MM.1S (cell line): ENCODE measurements at regions not wholly inside any gene's neighbourhood (a gene's known extent, or its start where the extent isn't known, plus 50 kb on each side); places are given as distances from the start of the nearest gene placed in this dataset.

Source experiments
- DNase-seq: peaks from one replicate; pipeline ENCODE4 v3.0.0-alpha.2; 2015
- H2AFZ ChIP-seq: fragments of 300-600 bp; sonication (generic); 2 replicates; pipeline ENCODE4 v1.6.0; 2016; ENCODE audit warnings: antibody characterized with exemption, low read length
- H3F3A ChIP-seq: fragments of 300-600 bp; sonication (generic); 2 replicates; pipeline ENCODE4 v1.6.1; 2016; ENCODE audit warnings: mild to moderate bottlenecking, antibody characterized with exemption, low read length, moderate library complexity, mixed read lengths; ENCODE audit not compliant: insufficient read depth
- H3K27ac ChIP-seq: fragments of 300-600 bp; sonication (generic); 2 replicates; pipeline ENCODE4 v1.5.1; 2016; ENCODE audit warnings: mild to moderate bottlenecking, low read length
- H3K27me3 ChIP-seq: fragments of 300-600 bp; sonication (generic); replicated peaks from 2 replicates; pipeline ENCODE4 v1.6.0; 2016; ENCODE audit warnings: low read length; ENCODE audit not compliant: insufficient read depth
- H3K36me3 ChIP-seq: fragments of 300-600 bp; sonication (generic); replicated peaks from 2 replicates; pipeline ENCODE4 v1.6.1; 2016; ENCODE audit warnings: mild to moderate bottlenecking, low read length, mixed read lengths; ENCODE audit not compliant: insufficient read depth
- H3K4me1 ChIP-seq: fragments of 300-600 bp; sonication (generic); 2 replicates; pipeline ENCODE4 v1.6.1; 2016; ENCODE audit warnings: low read length, mixed read lengths
- H3K4me2 ChIP-seq: fragments of 300-600 bp; sonication (generic); 2 replicates; pipeline ENCODE4 v1.6.0; 2016; ENCODE audit warnings: low read depth, low read length
- H3K4me3 ChIP-seq: fragments of 300-600 bp; sonication (generic); 2 replicates; pipeline ENCODE4 v1.5.1; 2016; ENCODE audit warnings: low read length, mixed read lengths
- H3K79me2 ChIP-seq: fragments of 300-600 bp; sonication (generic); 2 replicates; pipeline ENCODE4 v1.6.1; 2016; ENCODE audit warnings: mixed run types, low read length, mixed read lengths
- H3K9ac ChIP-seq: fragments of 300-600 bp; sonication (generic); 2 replicates; pipeline ENCODE4 v1.6.1; 2016; ENCODE audit warnings: low read length, mixed read lengths
- H3K9me2 ChIP-seq: fragments of 300-600 bp; sonication (generic); replicated peaks from 2 replicates; pipeline ENCODE4 v1.6.1; 2016; ENCODE audit warnings: mild to moderate bottlenecking, low read length, mixed read lengths; ENCODE audit not compliant: insufficient read depth
- H3K9me3 ChIP-seq: fragments of 300-600 bp; sonication (generic); replicated peaks from 2 replicates; pipeline ENCODE4 v1.6.1; 2016; ENCODE audit warnings: mild to moderate bottlenecking, low read length, mixed read lengths; ENCODE audit not compliant: insufficient read depth
- H4K20me1 ChIP-seq: fragments of 300-600 bp; sonication (generic); 2 replicates; pipeline ENCODE4 v1.6.1; 2016; ENCODE audit warnings: mild to moderate bottlenecking, low read length, moderate library complexity, mixed read lengths; ENCODE audit not compliant: insufficient read depth
- EZH2 ChIP-seq: fragments of 300-600 bp; sonication (generic); optimal IDR thresholded peaks from 2 replicates; pipeline ENCODE3; 2017; ENCODE audit warnings: low read depth, mild to moderate bottlenecking, antibody characterized with exemption, low read length, mixed read lengths
- EZH2phosphoT487 ChIP-seq: fragments of 300-600 bp; sonication (generic); IDR thresholded peaks from 2 replicates; pipeline ENCODE4 v1.6.1; 2018; ENCODE audit warnings: antibody characterized with exemption, low read length
- TF ChIP-seq, protein P1 (sequence below): fragments of 300-600 bp; sonication (generic); IDR thresholded peaks from 2 replicates; pipeline ENCODE4 v1.5.1; 2016; ENCODE audit warnings: antibody characterized with exemption, low read length, mixed read lengths

DNA sequence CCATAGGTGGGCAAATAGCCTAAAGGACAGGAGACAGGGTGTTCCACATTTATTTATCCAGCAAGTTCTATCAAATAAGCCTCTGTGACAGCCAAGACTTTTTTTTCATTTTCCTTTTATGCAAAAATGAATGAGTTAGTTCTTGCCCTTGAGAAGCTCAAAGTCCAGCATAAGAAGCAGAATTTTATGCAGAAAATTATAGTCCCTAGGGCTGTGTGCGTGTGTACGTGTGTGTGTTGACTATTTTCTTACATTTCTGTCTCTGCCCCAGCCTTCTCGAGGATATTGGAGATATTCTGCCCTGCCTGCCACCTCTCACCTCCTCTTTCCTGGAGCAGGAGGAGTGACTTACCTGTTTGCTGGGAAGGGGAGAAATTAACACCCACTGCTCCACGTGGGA, 221.9 kb downstream of the SREK1 start:
- no peaks in the 10 kb centered on the region for H3F3A ChIP-seq
- H3K79me2 ChIP-seq = no peaks in the 10 kb centered on the region

GRCh38 chr5:66367814-66368541, 223.9 kb downstream of the SREK1 start:
- H2AFZ ChIP-seq = no peak overlapping the region
- no peaks in the 10 kb centered on the region for H3K9me2 ChIP-seq
- no peak overlapping the region for H3K4me3 ChIP-seq
- H3K9me3 ChIP-seq = no peaks in the 10 kb centered on the region
- no peak for TF ChIP-seq EZH2
- TF ChIP-seq, protein P1, sequence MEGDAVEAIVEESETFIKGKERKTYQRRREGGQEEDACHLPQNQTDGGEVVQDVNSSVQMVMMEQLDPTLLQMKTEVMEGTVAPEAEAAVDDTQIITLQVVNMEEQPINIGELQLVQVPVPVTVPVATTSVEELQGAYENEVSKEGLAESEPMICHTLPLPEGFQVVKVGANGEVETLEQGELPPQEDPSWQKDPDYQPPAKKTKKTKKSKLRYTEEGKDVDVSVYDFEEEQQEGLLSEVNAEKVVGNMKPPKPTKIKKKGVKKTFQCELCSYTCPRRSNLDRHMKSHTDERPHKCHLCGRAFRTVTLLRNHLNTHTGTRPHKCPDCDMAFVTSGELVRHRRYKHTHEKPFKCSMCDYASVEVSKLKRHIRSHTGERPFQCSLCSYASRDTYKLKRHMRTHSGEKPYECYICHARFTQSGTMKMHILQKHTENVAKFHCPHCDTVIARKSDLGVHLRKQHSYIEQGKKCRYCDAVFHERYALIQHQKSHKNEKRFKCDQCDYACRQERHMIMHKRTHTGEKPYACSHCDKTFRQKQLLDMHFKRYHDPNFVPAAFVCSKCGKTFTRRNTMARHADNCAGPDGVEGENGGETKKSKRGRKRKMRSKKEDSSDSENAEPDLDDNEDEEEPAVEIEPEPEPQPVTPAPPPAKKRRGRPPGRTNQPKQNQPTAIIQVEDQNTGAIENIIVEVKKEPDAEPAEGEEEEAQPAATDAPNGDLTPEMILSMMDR = no peak
- no peak for TF ChIP-seq EZH2phosphoT487
- no peaks in the 10 kb centered on the region for H3K4me1 ChIP-seq
- no peaks in the 10 kb centered on the region for H3K79me2 ChIP-seq
- no peak overlapping the region for H3K9ac ChIP-seq
- H3K36me3 ChIP-seq = no peaks in the 10 kb centered on the region
- no peak overlapping the region for H3K27ac ChIP-seq
- DNase-seq = no peak
- no peaks in the 10 kb centered on the region for H3F3A ChIP-seq
- no peaks in the 10 kb centered on the region for H3K27me3 ChIP-seq
- H4K20me1 ChIP-seq = no peaks in the 10 kb centered on the region
- H3K4me2 ChIP-seq = no peak overlapping the region

More for the DNA sequence above, 221.9 kb downstream of the SREK1 start:
- no peak overlapping the region for H3K27ac ChIP-seq
- no peak overlapping the region for H3K4me2 ChIP-seq
- H3K9me2 ChIP-seq = no peaks in the 10 kb centered on the region
- no peak overlapping the region for H3K4me3 ChIP-seq
- no peak overlapping the region for H2AFZ ChIP-seq
- H3K9me3 ChIP-seq = no peaks in the 10 kb centered on the region
- no peaks in the 10 kb centered on the region for H3K36me3 ChIP-seq
- H3K4me1 ChIP-seq = no peaks in the 10 kb centered on the region
- no peaks in the 10 kb centered on the region for H3K27me3 ChIP-seq
- no peak overlapping the region for H3K9ac ChIP-seq
- H4K20me1 ChIP-seq = no peaks in the 10 kb centered on the region
- no peak for DNase-seq
- TF ChIP-seq, protein P1 = no peak

DNA sequence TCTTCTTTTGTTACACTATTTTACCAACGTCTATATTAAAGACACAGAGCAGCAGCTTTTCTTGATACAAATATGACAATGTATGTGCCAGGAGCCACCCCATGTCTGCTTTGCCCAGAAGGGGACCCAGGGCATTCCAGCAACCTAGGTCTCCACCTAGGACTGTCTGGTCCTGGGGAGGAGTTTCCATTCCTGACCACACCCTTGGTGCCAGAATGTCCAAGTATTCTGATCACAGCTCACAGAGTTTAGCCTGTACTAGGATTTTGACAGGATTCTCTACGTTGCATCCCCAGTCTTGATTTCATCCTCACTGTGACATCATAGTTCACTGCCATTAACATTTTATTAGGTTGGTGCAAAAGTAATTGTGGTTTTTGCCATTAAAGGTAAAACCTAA, 224.7 kb downstream of the SREK1 start:
- TF ChIP-seq, protein P1 = no peak
- TF ChIP-seq EZH2phosphoT487 = no peak
- no peak for TF ChIP-seq EZH2
- Histone ChIP-seq H3K27me3 (no peaks in the 10 kb centered on the region), H3K27ac (no peak overlapping the region)

More for the DNA sequence above, 224.7 kb downstream of the SREK1 start:
- Histone ChIP-seq H4K20me1 (no peaks in the 10 kb centered on the region), H3K36me3 (no peaks in the 10 kb centered on the region), H3K9me3 (no peaks in the 10 kb centered on the region), H3K4me2 (no peak overlapping the region), H2AFZ (no peak overlapping the region), H3K9ac (no peak overlapping the region), H3K4me1 (no peaks in the 10 kb centered on the region), H3F3A (no peaks in the 10 kb centered on the region), H3K9me2 (no peaks in the 10 kb centered on the region), H3K79me2 (no peaks in the 10 kb centered on the region), H3K4me3 (no peak overlapping the region)
- DNase-seq = no peak
